NCI-H524 (cell line): ENCODE measurements at regions not wholly inside any gene's neighbourhood (a gene's known extent, or its start where the extent isn't known, plus 50 kb on each side); places are given as distances from the start of the nearest gene placed in this dataset.
A peak's percentile ranks its signal among the peaks of the same experiment; 100 is the strongest.

Source experiments
- DNase-seq, 2 experiments: peaks; one replicate each; lab custom pipeline; 2025; lab: John Stamatoyannopoulos, UW

DNA sequence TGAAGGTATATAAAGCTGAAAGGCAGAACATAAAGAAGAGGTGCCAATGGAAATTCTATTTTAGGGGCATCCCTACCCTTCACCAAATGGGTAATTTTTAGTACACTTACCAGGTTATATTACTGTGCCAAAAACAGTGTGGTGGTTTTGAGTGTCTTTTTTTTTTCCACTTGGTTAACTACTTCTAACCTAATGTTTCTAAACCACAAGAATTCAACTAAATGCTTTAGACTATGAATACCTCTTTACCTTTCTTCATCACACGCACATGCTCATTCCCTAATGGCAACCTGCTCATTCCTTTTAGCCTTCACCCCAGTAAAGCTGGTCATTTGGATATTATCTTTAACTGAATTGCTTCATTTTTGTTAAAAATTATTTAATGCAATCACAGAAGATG is 215.6 kb downstream of the PIK3R1 start:
- no peak for DNase-seq

DNA sequence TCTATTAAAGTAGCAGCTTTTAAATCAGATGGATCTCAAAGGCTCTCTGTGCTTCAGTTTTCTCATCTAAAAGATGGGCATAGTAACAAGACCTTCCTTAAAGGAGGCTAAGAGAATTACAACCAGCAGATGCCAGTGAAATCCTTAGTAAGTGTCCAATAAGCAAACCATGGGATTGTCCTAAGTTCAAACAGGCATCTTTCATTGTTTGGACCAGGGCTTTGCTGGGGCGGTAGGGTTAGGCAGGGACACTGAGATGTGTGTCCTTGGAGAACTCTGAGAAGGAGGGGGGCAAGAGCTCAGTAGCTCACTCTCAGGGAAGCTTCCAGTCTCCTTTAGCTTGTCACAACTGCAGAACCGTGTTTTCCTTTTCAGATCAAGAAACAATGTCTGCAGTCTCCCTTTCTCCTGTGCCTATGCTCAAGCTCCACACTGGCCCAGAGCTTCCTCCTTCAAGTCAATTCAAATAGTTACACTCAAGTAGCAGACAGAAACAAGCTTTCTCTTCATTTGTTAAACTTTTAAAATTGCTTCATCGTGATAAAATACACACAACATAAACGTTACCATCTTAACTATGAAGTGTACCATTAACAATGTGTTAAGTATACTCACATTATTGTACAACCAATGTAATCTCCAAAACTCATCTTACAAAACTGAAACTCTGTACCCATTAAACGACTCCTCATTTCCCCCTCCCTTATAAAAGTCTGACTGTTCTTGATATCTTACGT is 216.2 kb downstream of the PIK3R1 start:
- DNase-seq, result no peak

DNA sequence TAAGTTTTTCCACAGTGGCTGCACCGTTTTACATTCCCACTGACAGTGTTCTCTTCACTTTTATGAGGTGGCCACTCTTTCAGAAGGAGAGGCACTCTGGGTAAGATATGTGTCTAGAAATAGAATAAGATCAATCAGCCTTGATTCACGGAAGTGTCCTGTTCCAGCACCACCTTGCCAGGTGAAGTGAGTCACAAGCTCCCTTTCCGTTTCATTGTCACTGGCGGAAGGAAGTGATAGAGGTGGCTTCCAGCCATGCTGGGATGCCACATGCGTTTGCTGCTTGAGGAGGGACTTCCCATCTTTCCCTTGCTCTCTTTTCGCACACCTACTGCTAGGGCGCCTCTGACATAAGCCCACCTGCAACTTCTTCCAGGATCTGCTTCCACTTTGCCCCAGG is 217.1 kb downstream of the PIK3R1 start:
- no peak for DNase-seq

DNA sequence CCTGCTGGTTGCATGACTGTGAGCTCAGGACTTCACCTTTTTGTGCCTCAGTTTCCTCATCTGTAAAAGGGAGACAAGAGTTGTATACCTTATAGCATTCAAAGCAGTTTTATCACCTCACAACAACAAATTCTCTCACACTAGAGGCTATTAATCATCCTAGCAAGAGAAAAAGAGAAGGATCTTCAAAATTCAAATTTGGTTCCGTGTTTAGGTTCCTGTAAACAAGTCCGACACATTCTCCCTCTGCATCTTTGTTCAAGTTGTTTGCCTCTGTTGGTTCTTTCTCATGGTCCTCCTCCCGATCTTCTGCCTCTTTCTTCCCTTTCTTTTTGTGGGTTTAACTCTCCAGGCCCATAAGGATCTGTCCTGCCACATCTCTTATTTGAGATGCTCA is 218.0 kb downstream of the PIK3R1 start:
- DNase-seq, result no peak

DNA sequence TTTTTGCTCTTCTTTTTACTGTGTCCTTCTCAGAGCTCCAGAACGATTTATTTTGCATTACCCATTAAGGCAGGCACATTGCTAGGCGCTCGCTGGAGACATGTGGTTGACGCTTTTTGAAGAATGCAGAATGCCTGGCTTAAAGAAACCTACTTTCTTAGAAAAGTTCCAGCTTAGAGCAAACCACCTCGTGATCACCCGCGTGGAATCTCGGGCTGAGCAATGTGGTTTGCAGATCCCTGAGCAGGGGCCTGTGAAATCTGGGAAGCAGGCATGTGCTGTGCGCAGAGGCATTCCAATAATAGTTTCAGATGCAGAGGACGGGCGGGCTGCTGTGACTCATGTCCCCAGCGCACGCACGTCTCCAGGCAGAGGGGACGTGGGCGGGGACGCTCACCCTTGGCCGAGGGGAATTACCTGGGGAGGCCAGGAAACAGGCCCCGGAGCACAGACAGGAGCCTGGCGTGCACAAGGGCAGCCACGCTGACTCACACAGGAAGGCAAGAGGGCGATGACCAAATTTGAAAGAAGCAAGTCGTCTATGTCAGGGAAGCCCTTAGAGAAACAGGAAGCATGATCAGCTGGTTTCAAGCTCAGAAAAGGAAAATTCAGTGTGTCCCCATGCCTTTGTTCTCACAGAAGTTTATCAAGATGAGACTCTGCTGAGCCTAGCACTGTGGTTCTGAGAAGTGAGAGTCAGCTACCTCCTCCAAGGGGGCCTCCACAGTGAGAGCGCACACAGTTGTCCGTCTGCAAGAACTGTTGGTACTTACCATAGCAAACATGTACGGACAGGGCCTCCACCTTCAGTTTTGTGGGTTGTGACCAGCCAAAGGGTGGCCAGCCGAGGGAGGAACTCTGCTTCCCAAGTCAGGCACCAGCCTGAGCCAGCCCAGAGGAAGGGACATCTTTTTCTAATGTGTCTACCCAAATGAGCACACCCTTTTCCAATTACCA is 218.6 kb downstream of the PIK3R1 start:
- no peak for DNase-seq

DNA sequence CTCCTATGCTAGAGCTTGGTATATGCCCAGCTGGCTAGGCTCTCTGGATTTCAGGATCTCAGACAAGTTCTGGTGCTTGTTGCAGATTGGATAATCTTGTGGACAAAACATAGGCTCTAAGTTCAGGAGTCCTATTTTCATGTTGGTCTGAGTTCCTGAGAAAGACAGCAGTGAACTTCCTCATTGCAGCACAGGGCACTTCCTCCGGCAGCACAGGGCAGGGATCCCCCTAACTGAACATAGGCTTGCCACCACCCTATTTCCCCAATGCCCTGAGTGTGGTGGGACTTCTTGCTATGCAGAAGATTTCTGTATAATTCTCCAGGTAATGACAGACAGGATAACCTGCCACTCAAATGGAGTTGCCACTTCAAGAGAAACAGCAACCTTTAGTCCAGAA is 220.1 kb downstream of the PIK3R1 start:
- DNase-seq, result no peak

DNA sequence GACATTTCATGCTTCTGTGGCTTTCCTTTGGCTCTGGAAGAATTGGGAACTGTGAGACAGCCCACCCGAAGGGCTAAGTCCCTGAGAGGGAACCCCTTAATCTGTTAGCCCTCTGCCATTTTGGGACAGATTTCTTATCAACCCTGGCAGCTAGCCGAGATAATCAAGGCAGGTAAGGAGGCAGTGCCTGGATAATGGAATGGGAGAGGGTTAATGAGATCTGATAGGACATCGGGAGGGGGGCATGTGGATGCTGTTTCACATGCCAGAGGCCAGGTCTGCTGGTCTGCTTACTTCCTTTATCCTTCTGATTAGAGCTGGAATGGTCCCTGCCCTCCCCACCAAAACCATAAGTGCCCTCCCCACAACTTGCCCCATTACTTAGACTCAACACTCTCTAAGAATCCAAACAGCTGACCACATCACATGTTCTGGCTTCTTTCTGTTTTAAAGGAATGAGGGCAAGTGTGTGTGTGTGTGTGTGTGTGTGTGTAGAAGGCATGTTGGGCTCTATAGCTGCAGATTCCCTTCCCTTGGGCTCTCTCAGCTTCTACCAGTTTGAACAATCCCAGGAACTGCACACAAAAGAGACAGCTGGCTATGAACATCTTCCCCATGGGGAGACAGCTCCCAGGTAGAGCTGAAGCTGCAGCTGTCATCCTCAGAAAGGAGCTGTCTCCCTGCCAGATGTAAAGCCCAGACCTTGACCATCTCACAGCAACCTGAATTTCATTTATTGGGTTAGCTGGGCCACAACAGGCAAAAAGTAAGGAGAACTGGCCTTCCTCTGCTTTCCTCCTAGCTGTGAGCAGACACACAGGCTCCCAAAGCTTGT is 221.3 kb downstream of the PIK3R1 start:
- DNase-seq, result peak in 1 of 2 experiments; percentile 49

DNA sequence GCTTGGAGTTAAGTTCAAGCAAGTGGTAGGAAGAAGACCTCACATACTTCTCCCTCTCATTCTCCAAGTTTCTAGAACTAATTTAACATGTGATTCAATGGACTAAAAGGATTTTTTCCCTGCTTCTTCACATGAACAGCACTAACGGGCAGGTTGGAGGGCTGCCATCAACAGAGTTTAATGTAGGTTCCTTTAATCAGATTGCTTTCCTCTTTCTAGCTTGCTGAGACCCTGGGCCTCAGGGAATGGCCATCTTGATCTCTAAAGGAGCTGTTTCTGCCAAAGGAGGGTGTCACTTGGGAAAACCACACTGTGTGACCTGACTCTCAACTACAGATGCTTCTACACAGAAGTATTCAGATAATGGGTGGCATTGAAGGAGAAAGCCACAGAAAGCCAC is 223.3 kb downstream of the PIK3R1 start:
- no peak for DNase-seq

DNA sequence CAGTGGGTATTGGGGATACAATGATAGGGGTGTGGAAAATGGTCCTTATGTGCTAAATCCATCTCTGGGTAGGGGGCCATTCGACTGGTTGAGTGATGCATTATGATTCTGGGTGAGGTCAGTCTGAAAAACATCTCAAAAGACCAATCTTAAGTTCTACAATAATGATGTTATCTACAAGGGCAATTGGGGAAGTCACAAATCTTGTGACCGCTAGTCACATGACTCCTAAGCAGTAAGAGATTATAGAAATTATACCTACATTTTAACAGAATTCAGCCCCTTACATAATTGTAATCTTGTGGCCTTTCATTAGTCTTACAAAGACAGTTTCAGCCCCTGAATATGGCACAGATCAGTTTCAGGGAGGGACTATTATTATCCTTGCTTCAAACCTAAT is 224.7 kb downstream of the PIK3R1 start:
- DNase-seq, result no peak

DNA sequence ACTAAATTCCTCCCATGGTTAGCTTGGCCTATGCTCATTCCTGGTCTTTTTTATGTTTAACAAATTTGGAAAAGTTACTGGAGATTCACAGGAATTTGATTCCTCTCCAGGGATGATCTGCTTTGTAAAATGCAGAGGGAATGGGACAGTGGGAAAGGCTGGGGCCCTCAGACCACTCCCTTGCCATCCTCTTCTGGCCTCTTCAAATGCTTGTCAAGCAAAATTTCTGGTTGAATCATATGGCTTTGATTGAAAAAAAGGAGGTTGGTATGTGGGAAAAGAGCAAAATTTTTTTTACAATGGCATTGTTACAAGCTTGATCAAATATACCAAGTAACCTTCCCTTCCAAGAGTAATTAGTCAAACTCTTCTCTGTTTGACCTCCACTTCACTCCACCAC is 225.1 kb downstream of the PIK3R1 start:
- DNase-seq, result no peak

DNA sequence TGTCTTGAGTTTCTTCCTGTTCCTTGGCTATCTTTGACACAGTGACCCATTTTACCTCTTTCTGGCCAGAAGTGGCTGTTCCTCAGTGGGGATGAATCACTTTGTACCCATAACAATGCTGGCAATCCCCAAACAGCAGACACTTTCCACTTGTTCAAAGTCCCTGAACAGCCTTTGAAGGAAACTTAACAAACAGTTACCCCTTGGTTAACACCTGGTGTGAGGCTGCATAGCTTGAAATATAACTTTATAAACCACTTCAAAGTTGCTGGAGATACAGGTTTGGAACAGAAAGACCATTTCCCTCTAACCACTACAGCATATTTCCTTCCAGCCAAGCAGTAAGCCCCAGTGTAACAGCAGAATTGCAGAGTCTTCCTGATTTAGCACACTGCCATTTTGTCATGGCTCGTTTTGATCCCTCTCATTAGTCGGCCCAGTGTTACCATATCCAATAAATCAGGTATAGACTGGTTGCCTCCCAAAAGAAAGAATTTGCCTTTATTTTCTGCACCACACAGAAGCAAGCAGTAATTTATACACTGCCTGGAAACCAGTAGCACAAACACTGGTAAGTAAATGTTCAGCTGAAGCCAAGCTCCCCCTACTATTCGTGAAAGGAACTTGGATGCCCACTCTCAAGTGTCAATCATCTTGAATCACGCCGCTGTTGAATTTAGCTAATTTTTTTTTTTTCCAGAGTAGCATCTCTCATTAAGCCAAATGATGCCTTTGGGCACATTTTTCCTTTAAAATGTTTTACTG is 225.9 kb downstream of the PIK3R1 start:
- DNase-seq, result no peak

DNA sequence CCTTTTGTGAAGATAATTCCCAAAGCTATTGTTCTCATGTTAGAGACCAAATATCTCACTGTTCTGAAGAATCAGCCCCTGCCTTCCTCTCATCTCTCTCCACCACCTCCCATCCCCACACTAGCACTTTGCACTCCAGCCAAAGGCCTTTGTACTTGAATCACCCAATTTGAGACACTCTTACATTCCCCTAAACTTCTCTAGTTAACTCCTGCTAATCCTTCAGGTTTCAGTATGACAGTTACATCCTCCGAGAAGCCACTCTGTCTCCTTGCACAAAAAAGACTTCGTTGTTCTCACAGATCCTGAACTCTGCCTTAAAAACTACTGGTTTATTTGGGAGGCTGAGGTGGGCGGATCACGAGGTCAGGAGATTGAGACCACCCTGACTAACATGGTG is 227.5 kb downstream of the PIK3R1 start:
- DNase-seq, result no peak

DNA sequence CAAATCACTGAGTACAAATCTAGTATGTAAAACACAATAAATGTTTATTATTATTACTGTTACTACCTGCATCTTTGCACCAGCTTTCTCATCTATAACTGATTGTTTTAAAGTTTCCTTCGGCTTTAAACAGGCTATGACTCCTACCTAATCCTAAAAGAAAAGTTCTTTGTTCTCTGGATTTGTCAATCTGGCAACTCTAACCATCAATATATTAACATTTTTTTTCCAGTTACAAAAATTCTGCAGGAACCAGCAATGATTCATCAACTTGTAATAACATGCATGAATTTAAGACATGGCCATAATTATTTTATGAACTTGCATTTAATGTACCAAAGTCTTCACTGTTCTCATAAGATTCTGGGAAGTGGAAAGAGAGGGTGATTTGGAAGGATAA is 228.5 kb downstream of the PIK3R1 start:
- DNase-seq, result no peak

DNA sequence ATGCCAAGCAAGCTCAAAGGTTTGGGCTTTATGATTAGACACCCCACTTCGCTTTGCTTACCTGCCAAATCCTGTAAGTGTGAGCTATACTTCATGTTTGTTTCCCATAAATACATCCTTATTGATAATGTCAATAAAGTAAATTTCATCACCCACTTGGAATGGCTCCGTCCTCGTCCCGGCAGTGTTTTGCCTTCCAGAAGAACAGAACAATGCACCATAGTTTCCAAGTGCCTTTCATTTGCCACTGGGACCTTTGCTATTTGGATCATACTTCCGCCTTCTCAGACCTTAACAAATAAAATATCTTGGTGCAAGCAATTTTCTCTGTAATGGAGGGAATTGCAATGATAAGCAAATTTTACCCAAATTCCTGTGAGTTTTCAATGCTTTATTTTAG is 229.3 kb downstream of the PIK3R1 start:
- DNase-seq, result no peak

DNA sequence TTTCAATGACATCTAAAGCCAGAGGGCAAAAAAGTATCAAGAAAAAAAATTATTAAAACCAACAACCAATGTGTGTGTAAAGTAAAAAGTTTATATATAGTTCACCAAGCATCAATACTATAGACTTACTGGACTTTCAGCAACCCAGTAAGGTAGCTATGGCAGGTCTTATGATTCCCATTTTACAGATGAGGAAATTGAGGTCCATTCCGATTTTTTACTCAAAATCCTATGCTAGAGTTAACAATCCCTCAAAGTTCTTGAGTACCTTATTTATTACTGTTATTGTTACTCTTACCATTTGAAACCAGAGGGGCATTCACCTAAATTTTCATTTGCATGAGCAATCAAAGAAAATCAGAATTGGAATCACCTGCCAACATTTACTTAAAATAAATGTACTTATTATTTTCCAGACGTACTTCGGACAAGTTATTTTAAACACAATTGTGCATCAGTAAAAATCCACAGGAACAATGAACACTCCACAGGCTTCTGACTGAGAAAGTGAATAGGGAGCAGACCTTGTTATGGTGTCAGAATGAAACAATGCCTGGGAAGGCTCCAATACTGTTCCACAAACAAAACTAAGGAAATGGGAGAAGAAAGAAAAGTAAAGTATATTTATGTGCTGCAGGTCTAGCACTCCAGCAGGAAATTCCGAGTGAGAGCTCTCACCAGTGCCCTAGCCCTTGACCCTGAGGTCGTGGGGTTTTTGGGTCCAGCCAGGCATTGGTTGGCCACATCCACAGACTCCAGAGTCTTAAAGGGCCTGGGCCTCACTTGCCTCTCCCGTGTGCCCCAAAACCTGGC is 229.9 kb downstream of the PIK3R1 start:
- no peak for DNase-seq

DNA sequence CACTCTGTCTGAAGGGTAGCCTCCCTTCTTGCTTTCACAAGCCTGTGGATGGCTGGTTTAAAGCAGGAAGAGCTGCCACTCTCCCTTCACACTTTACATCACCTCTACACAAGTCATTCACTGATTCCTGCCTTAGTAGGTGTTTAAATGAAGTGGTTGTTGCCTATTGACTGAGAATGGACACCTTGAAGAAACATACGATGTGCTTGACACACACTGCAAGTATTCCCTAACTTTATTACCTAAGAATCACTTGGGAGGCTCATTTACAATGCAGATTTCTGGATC is 230.5 kb downstream of the PIK3R1 start:
- no peak for DNase-seq

DNA sequence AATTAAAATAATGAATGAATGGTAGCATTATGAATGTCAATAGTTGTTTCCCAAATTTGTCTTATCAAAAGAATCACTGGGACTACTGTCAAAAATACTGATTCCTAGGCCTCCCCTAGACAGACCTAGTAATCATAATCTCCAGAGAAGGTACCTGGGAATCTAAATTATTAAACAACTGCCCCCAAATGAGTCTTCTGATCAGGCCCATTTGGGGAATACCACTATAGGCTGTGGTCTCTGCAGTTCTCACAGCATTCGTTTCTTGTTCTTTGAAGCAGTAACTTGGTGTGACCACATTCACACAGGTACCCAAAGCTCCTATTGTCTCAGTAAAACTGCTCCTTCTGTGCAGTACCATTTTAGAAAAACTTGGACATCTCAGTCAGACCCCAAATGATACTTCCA is 230.9 kb downstream of the PIK3R1 start:
- DNase-seq, result no peak

DNA sequence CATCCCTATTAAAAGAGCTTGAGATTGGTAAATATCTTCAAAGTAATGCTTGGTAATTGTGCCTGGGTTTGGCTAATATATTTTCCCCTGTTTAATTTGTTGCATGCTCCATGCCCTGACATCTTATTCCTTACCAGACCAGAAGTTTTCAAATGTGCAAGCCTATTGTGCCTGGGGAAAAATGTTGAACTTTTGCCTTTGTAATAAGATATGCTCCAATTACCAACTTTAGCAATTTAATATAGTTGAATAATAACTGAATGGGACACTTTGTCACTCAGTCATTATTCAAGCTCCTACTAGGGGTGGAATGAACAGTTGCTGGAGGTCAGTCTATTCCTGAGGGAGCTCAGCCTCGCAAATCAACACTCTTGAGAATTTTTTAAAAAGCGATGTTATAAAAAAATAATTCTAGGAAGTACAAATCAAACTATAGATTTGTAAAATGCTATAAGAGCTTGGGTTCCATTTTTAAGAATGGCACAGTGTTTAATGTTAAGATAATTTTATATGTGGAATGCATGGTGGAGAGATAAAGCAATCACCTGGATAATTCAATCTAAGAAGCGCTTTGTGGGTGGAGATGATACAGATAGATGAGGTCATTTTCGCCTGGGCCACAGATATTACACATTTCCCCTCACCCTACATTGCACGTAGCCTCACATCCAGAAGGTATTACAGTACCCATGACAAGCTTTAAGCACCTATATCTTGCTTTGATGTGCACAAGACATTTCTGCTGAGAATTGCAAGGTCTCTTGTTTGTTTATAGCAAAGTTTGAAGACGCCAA is 231.8 kb downstream of the PIK3R1 start:
- DNase-seq, result no peak

DNA sequence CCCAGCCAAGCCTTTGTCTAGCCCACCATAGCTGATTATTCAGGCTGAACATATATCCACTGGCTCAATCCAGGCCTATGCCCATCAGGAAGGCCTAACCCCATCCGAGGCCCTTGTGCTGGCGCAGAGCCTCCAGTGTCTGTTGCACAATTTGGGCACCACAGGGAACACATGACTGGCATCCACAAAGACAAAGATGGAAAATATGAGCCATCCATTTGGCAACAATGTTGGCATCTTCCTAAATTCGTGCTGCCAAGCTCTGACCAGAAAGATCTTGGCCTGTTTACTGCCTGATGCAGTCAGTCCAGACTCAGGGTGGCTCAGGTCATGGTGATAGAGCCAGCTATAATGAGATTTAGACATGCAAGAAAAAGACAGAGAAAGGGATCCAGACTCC is 233.8 kb downstream of the PIK3R1 start:
- no peak for DNase-seq

DNA sequence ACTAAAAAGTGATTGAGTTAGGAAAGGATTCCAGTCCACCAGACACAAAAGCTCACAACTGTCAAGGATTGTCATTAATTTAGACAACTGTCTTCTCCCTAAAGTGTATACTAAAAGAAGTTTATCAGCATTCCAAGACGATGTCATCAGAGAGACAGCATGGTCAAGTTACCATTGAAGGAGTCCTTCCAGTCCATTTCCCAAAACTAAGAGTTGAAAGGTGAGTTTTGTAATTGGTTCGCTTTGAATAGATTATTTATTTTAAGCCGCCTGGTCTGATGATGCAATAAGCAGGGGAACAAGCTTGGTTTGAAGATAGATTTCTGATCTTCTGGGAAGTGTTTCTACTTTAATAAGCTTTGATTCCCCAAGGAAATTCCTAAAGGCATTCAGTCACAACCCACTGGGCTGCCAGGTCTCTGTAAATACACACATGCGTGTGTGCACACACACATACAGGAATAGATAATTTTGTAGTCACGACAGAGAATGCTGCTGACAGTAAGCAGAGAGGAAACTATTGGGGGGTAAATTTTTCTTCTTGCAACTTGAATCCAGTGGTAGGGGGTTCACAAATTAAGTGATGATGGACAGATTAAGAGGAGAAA is 234.8 kb downstream of the PIK3R1 start:
- DNase-seq, result no peak
